Erythroblast (primary cell): ENCODE measurements at regions not wholly inside any gene's neighbourhood (a gene's known extent, or its start where the extent isn't known, plus 50 kb on each side); places are given as distances from the start of the nearest gene placed in this dataset.

Experiments
- DNase-seq, 2 experiments: peaks; one replicate each; lab custom pipeline; 2025; lab: John Stamatoyannopoulos, UW
- GATA1 ChIP-seq: IDR thresholded peaks from 2 replicates; pipeline ENCODE4 v1.6.1; 2011; ENCODE audit warnings: low read depth, mild to moderate bottlenecking, control low read depth, low read length, moderate library complexity
- POLR2A ChIP-seq: IDR thresholded peaks from 2 replicates; pipeline ENCODE4 v1.6.1; 2011; ENCODE audit warnings: mild to moderate bottlenecking, low read length

DNA sequence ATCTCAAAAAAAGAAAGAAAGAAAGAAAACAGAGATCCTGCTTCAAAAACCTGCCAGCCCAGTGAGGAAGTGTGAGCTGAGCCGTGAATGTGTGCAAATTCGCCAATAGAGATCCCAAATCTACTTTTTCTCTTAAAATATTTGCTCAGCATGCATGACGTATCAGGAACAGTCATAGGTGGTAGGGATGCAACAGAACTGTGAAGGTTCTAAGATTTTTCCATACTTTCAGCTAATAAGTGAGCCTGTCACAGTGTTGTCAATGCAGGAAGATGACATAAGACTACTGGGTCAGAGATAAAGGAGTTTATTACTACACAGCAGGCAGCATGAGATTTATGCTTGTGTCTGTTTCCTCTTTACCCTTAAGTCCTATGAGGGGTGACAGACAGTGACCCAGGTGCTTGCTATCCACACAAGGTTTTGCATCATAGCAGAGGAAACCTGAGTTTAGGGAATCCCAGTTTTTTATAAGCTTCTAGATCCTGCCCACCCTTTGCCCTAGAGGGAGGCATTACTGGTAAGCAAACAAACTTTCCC, 273.4 kb downstream of the BMP7 start:
- no peak for DNase-seq
- TF ChIP-seq POLR2A = no peak

- TF ChIP-seq POLR2A (no peak), GATA1 (no peak)
- no peak for DNase-seq
Observed at GRCh38 chr20:56994006-56994405, 272.4 kb downstream of the BMP7 start.

GRCh38 chr20:56995149-56995548, 271.3 kb downstream of the BMP7 start:
- TF ChIP-seq GATA1 = no peak
- TF ChIP-seq POLR2A = no peak
- no peak for DNase-seq

- peak; percentile 5 to 12 for DNase-seq
Observed at GRCh38 chr20:56995635-56996075, 270.8 kb downstream of the BMP7 start.

GRCh38 chr20:56996533-56996932, 269.9 kb downstream of the BMP7 start:
- TF ChIP-seq POLR2A (no peak), GATA1 (no peak)
- DNase-seq = no peak

More at GRCh38 chr20:56995635-56996075, 270.8 kb downstream of the BMP7 start:
- TF ChIP-seq POLR2A (no peak), GATA1 (no peak)

GRCh38 chr20:56998438-56998837, 268.0 kb downstream of the BMP7 start:
- TF ChIP-seq POLR2A (no peak), GATA1 (no peak)
- no peak for DNase-seq

GRCh38 chr20:57000441-57000968, 265.9 kb downstream of the BMP7 start:
- no peak for TF ChIP-seq POLR2A
- TF ChIP-seq GATA1 = no peak
- no peak for DNase-seq

GRCh38 chr20:57001126-57001767, 265.2 kb downstream of the BMP7 start:
- TF ChIP-seq POLR2A (no peak), GATA1 (no peak)
- no peak for DNase-seq

DNA sequence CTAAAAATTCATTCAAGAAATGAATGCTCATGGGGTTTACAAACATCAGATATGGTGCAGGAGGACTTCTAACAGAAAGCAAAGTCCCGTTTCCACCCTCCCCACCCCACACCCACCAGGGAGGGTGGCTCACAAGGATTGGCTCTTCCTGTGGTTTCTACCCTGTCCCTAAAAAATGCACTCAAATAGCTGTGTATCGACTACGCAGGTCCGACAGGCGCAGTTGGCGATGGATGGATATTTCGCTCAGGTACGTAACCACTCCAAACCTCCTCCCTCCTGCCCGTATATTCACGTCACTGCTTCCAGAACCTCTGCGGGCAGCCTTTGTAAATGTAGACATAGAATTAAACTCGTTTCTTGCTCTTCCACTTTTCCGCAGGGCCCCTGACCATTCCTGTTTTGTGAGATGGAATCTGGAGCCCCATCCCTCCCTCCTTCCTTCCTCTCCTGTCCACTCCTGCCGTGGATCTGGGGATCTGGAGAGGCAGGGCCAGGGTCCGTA, 264.3 kb downstream of the BMP7 start:
- no peak for DNase-seq
- no peak for TF ChIP-seq POLR2A
- no peak for TF ChIP-seq GATA1

GRCh38 chr20:57003012-57003411, 263.4 kb downstream of the BMP7 start:
- TF ChIP-seq POLR2A (no peak), GATA1 (no peak)
- DNase-seq = no peak

GRCh38 chr20:57004416-57004815, 262.0 kb downstream of the BMP7 start:
- TF ChIP-seq POLR2A (no peak), GATA1 (no peak)
- DNase-seq = no peak

DNA sequence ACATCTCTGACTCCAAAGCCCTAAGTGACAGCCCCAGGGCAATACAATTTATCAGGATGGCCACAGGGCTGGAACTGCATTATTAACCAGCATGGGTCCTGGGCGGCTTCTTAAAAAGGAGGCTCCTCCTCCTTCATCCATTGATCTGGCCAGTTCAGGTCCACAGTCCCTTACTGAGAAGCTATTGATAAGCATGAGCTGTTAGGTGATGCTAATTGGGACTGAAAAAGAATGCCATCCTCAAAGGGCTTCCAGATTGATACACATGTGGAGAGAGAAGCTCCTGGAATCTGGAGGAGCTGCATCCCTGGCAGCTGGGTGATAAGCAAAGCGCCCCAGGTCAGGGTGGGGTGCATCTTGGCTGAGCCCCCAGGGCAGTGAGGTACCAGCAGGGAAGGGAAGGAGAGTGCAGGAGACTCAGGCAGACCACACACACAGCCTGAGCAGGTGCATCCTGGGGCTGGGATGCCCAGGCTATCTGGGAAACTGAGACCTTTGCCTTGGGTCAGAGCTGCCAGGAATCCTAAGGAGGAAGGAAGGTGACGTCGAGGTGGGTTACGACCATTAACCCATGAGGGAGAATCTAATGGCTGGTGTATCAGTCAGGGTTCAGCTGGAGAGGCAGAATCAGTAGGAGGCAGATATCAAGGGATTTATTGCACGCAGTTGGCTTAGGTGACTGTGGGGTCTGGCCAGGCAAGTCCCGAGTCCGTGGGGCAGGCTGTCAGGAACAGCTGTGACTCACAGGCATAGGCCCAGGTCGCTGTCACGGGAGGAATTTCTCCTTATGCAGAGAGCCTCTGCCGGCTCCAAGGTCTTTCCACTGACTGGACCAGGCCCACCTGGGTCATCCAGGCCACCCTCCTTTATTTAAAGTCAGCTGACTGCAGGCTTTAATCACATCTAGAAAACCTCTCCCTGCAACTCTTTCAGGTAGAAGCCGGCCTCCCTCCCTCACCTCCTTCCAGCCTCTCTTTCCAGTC, 261.2 kb downstream of the BMP7 start:
- no peak for DNase-seq
- TF ChIP-seq GATA1 (no peak), POLR2A (no peak)

- DNase-seq = no peak
- TF ChIP-seq GATA1 = no peak
- no peak for TF ChIP-seq POLR2A
Observed at GRCh38 chr20:57006411-57007170, 259.9 kb downstream of the BMP7 start.

DNA sequence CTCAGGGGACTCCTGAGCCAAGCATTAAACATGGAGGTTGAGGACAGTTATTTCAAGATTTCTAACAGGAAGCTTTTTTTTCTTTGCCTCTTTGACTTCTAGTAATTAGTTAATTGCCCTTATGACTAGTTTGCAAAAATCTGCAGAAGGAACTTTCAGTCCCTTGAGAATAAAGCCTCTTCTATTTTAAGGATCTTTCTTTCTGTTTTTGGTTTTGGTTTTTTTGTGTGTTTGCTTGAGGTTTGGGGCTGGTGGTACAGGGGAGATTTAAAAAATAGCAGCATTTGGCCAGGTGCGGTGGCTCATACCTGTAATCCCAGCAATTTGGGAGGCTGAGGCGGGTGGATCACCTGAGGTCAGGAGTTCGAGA, 259.3 kb downstream of the BMP7 start:
- TF ChIP-seq POLR2A = no peak
- no peak for TF ChIP-seq GATA1
- DNase-seq = no peak

DNA sequence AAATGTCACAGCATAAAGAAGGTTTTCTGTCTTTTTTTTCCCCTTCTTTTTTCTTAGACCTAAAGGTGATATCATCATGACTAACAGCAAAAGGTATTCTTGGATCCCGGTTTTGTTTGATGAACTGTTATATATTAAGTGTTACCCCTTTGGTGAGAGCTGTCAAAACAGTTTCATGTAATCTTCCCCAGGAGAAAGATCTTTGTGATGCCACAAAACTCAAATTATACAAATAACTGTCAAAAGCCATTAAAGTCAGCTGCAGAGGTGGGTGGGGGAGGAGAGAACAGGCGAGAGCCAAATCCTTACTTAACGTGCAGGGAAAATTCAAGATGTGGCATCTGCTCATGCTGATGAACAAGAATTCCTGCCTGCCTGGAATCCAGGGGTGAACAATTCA, 258.2 kb downstream of the BMP7 start:
- no peak for DNase-seq
- TF ChIP-seq GATA1 (no peak), POLR2A (no peak)
